GM08714 (cell line): ENCODE measurements at regions not wholly inside any gene's neighbourhood (a gene's known extent, or its start where the extent isn't known, plus 50 kb on each side); places are given as distances from the start of the nearest gene placed in this dataset.

Experiments
- H3K4me3 ChIP-seq: fragments of 200-500 bp; sonication (Bioruptor generic); 2 replicates; pipeline ENCODE4 v1.5.1; 2014; ENCODE audit warnings: mild to moderate bottlenecking, low read length, inconsistent platforms
- ZNF274 ChIP-seq: IDR thresholded peaks from 2 replicates; pipeline ENCODE4 v1.6.1; 2012; ENCODE audit warnings: mild to moderate bottlenecking, low read depth, low read length

DNA sequence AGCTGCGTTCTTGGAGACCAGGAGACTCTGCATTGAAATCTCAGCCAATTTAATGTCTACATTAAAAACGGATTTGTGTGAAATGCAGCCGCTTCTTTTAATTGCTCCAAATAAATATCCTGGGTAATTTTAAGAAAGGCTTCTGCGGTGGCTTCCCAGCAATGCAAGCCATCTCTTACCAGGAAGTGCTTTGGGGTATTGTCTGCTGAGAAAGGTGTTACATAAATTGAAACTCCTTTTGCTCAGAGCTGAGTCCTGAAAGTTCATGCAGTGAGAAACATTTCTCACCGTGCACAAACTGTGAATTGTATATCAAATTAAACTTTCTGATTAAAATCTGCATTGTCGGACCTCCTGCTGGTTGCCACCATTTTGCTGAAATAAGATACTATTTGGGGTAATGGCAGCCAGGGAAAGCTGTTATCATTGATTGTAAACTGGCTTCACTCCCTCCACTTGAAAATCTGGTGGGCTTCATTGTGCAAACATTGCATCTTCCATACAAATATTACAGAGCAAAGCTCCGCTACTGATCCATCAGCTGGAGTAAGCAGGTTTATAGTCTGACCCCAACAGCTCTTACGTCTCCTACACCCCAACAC lies 59.5 kb downstream of the ZIC5 start:
- no peak for TF ChIP-seq ZNF274
- no peak overlapping the region for H3K4me3 ChIP-seq

GRCh38 chr13:99911069-99911964 lies 60.2 kb downstream of the ZIC5 start:
- no peak for TF ChIP-seq ZNF274
- no peak overlapping the region for H3K4me3 ChIP-seq

- H3K4me3 ChIP-seq, result no peak overlapping the region
- TF ChIP-seq ZNF274, result no peak
Observed at GRCh38 chr13:99909836-99910619, 61.5 kb downstream of the ZIC5 start.

DNA sequence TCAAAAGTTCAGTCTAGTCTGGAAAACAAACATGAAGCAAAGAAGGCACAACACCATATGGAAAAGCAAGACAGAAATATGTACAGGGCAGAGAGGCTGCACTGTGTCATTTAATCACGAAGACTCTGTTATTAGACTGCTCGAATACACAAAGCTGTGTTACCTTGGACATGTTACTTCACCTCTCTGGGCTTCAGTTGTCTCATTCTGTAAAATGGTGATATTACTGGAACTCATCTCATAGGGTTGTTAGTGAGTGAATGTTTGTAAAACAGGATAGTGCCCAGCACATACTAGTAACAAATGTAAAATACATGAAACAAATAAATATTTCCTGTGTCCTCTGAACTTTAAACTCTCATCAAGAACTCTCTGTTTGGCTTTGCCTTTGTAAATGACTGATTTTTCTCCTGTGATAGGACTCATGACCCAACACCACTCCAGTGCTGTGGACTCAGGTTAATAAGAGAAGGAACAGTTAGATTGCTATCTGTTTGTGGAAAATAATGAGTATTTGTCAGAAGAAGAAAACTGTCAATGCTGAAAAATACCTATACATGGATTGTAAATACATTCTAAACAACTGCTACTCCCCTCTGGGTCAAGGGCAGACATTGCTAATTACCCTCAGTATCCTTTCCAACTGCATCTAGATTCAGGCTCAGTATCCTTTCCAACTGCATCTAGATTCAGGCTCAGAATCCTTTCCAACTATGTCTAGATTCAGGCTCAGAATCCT lies 62.3 kb downstream of the ZIC5 start:
- TF ChIP-seq ZNF274, result no peak

DNA sequence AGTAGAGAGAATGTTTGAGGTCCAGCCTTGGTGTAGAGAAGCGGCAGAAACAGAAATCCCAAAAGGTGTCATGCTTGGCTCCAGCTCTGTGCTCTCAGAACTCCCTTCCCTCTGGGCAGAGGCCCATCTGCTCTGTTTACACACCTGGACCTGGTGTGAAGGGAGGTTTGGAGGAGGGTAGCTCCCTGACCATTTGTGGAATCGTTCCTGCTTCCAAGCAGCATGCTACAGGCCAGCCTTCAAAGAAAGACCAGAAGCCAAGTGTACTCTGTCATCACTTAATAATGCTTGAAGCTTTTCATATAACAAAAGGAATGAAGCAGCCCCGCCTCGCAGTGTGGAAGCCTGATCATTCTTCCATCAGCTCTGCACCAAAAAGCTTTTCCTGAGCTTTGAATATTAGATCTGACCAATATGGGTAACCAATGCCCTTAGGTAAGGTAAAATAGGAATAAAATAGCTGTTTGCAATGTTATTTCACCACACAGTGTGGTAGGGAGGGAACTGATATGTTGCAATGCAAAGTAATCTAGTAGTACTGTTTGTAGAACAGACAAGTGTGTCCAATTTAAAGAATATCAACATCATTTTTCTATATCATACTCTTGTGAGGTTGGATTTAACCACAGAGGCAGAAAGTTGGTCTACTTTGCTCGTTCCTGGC lies 63.3 kb downstream of the ZIC5 start:
- H3K4me3 ChIP-seq, result no peak overlapping the region
- no peak for TF ChIP-seq ZNF274

More for the DNA sequence above, 62.3 kb downstream of the ZIC5 start:
- no peak overlapping the region for H3K4me3 ChIP-seq

GRCh38 chr13:99907627-99908026 lies 63.9 kb downstream of the ZIC5 start:
- H3K4me3 ChIP-seq, result no peak overlapping the region
- no peak for TF ChIP-seq ZNF274

- TF ChIP-seq ZNF274, result no peak
- H3K4me3 ChIP-seq, result no peak overlapping the region
Observed at GRCh38 chr13:99907038-99907437, 64.5 kb downstream of the ZIC5 start.

DNA sequence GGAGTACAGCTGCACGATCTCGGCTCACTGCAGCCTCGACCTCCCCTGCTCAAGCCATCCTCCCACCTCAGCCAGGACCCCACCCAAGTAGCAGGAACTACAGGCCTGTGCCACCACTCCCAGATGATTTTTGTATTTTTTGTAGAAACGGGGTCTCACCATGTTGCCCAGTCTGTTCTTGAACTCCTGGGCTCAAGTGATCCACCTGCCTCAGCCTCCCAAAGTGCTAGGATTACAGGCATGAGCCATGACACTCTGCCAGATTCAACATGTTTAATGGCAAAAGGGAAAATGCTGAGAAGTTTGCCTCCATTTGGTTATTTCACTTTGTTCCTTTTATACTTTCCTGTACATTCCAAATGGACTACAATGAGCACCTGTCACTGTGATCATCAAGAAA lies 65.8 kb downstream of the ZIC5 start:
- no peak for TF ChIP-seq ZNF274
- no peak overlapping the region for H3K4me3 ChIP-seq

- no peak for TF ChIP-seq ZNF274
- H3K4me3 ChIP-seq, result no peak overlapping the region
Observed at GRCh38 chr13:99905224-99905623, 66.3 kb downstream of the ZIC5 start.

GRCh38 chr13:99903140-99903539 lies 68.4 kb downstream of the ZIC5 start:
- TF ChIP-seq ZNF274, result no peak
- H3K4me3 ChIP-seq, result no peak overlapping the region

DNA sequence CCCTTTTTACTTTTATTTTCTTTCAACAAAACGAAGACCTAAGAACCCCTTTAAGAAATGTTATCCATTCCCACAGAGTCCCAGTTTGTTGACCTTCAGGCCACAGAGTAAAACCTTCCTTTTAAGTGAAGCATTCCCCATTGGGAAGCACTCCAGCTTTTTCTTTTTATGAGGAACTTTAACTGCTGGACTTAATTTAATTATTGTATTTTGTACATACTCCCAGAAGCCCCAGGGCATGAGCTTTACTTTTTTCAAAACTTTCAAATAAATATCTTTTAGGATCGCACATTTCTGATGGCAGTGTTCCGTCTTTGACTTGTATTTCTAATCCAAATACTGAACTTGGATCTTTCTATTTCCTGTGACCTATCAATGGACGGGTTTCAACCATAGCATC lies 68.9 kb downstream of the ZIC5 start:
- no peak for TF ChIP-seq ZNF274
- H3K4me3 ChIP-seq, result no peak overlapping the region

GRCh38 chr13:99900960-99901359 lies 70.6 kb downstream of the ZIC5 start:
- no peak for TF ChIP-seq ZNF274
- no peak overlapping the region for H3K4me3 ChIP-seq

- no peak for TF ChIP-seq ZNF274
- no peak overlapping the region for H3K4me3 ChIP-seq
Observed at GRCh38 chr13:99898421-99898820, 73.1 kb downstream of the ZIC5 start.
